Endothelial cell of umbilical vein (primary cell): ENCODE measurements at regions not wholly inside any gene's neighbourhood (a gene's known extent, or its start where the extent isn't known, plus 50 kb on each side); places are given as distances from the start of the nearest gene placed in this dataset.

Experiments used
- CTCF ChIP-seq, 2 donors: IDR thresholded peaks; 1 replicate in 1 of 2; 2 replicates in 1 of 2; pipeline ENCODE4 v1.5.1; 2011; ENCODE audit warnings: low read length in 2 of 2, mild to moderate bottlenecking in 2 of 2, moderate library complexity in 2 of 2, control low read depth in 1 of 2, inconsistent platforms in 1 of 2, low read depth in 1 of 2; ENCODE audit not compliant: insufficient read depth in 1 of 2; ENCODE audit errors: extremely low read depth in 1 of 2
- EZH2 ChIP-seq: IDR thresholded peaks from 2 replicates; pipeline ENCODE4 v1.6.1; 2012; ENCODE audit warnings: borderline replicate concordance, low read depth, mild to moderate bottlenecking, moderate library complexity, low read length, inconsistent platforms; ENCODE audit not compliant: severe bottlenecking
- MAX ChIP-seq: IDR thresholded peaks from 2 replicates; pipeline ENCODE4 v1.6.1; 2011; ENCODE audit not compliant: insufficient read depth, insufficient read length
- POLR2AphosphoS5 ChIP-seq: IDR thresholded peaks from 2 replicates; pipeline ENCODE4 v1.6.1; 2012; ENCODE audit warnings: low read depth, mild to moderate bottlenecking, control low read depth, low read length, moderate library complexity; ENCODE audit not compliant: insufficient read depth

GRCh38 chr20:62549029-62549428 lies 73.2 kb upstream of the GATA5 start:
- TF ChIP-seq CTCF (IDR thresholded peaks at IDR 0.05; ENCODE audit: extremely low read depth in 1 of 2, insufficient read depth in 1 of 2, low read depth in 1 of 2, low read length in 2 of 2) (no peak), EZH2 (no peak), POLR2AphosphoS5 (no peak), MAX (no peak)
